ENCODE measurements at regions not wholly inside any gene's neighbourhood (a gene's known extent, or its start where the extent isn't known, plus 50 kb on each side); places are given as distances from the start of the nearest gene placed in this dataset.
"Not testable (repeated sequence)": the region's sequence is repeated elsewhere in the genome, so short reads cannot be mapped to it uniquely, and the experiment has no call there.

DNA sequence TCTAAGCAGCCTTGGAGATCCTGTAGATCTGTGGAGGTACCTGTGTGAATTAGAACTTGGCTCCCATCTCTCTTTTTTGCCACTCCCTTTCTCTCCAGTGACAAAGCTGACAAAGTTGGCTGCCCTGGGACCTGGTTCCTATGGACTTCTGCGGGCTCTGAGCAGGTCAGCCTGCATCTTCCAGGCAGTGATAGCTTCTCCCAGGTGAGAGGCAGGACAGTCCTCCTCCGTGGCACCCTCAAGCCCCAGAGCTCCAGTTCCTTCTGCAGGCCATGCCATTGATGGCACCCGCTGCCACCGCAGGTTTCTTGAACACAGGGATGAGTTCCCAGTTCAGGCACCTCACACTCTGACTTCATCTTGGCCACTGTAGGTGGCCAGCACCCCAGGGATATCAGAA lies 73.5 kb upstream of the GRB10 start:
- no peak for DNase-seq (ENCODE audit: low read depth)

DNA sequence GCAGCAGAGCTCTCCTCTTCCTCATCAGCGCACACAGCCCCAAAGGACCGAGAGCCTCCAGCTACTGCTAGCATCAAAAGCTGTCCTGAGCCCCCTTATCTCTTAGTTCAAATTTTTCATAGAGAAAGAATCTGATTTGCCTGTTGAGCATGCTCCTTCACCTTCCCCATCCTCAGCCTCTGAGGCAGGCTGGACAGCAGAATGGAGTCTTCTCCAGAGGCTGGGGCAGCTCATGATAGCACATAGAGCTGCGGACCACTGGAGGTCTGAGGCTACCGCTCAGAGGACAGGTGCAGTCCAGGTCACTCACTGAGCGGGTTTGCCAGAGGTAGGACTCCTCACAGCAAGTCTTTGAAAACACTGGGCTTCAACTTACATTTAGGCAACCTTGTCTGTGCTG lies 72.8 kb upstream of the GRB10 start:
- DNase-seq (ENCODE audit: low read depth), result no peak

GRCh38 chr7:50854831-50855230 lies 72.1 kb upstream of the GRB10 start:
- no peak for DNase-seq (ENCODE audit: low read depth)

GRCh38 chr7:50854247-50854646 lies 71.6 kb upstream of the GRB10 start:
- DNase-seq (ENCODE audit: low read depth), result no peak

DNA sequence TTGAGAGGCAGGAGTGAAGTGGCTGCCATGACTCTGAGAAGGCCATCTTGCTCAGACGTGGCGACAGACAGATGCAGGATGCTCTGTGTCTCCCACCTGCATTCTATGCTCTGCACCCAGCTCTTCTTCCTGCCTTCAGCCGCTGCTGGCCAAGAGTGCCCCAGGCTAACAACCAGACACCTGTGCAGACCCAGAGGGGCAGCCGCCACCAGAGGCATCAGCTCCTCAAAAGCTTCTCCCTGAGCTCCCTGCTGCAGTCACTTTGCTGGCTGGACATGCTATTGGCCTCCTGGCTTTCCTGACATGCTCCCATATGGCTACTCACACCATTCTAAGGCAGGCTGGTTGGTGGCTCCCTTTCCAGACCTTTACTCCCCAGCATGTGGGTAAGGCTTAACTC lies 70.6 kb upstream of the GRB10 start:
- no peak for DNase-seq (ENCODE audit: low read depth)

GRCh38 chr7:50852901-50853300 lies 70.2 kb upstream of the GRB10 start:
- no peak for DNase-seq (ENCODE audit: low read depth)

DNA sequence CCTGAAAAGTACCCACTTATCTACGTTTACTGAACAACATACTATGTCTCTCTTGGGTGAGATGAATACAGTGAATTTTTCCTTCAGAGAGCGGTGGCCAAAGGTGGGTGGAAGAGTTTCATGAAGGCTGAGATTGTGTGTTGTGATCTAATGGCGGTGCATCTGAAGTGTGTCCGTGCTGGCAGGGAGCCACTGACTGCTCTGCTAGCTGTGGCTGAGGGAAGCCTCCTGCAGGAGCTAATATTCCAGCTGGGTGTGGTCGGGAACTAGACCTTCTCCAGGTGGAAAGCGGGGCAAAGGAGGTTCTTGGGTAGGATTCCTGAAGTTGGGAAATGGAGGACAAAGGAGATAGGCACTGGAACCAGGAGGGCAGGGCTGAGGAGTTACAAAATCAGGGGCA lies 69.2 kb upstream of the GRB10 start:
- DNase-seq (ENCODE audit: low read depth), result no peak

- peak; percentile 24 for DNase-seq (ENCODE audit: low read depth)
Observed at GRCh38 chr7:50851451-50851850, 68.8 kb upstream of the GRB10 start.

- no peak for DNase-seq (ENCODE audit: low read depth)
Observed at GRCh38 chr7:50849991-50850390, 67.3 kb upstream of the GRB10 start.

DNA sequence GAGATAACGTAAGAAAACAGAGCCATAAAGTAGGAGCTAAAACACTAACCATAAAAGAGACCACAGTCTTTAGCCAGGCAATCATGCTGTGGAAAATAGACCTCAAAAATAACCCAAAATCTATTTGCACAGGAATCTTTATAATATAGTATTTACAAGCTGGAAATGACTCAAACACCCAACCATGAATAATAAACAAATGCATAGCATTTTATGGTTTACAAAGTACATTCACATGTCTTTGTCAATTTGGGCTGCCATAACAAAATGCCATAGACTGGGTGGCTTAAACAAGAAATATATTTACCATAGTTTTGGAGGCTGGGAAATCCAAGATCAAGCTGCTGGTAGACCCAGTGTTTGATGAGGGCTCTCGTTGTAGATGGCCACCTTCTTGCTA lies 65.5 kb upstream of the GRB10 start:
- DNase-seq (ENCODE audit: low read depth), result no peak

DNA sequence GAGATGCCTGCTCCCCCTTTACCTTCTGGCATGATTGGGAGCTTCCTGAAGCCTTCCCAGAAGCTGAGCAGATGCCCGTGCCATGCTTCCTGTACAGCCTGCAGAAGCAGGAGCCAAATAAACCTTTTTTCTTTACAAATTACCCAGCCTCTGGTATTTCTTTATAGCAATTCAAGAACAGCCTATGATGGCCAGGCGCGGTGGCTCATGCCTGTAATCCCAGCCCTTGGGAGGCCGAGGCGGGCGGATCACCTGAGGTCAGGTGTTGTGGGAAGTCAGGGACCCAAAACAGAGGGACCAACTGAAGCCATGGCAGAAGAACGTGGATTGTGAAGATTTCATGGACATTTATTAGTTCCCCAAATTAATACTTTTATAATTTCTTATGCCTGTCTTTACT lies 62.2 kb upstream of the GRB10 start:
- not testable (repeated sequence) for DNase-seq (ENCODE audit: low read depth)

DNA sequence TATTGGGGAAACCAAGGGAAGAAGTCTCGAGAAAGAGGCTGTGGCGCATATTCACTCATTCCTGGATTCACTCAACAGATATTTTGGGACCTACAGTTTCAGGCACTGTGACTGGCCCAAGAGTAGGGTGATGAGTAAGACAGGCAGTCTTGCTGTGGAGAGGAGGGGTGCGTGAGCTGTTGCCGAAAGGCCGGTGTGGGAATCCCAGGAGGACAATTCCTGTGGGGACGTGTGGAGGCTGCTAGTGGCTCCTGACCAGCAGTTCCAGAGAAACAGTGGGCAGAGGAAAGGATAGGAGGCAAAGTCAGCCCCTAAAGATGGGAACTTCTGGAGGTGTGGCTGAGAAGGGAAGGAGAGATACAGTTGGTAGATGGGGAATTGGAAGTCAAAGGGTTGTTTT lies 59.3 kb upstream of the GRB10 start:
- DNase-seq (ENCODE audit: low read depth), result no peak

GRCh38 chr7:50838675-50839377 lies 56.1 kb upstream of the GRB10 start:
- DNase-seq (ENCODE audit: low read depth), result peak; percentile 66

GRCh38 chr7:50837965-50838364 lies 55.3 kb upstream of the GRB10 start:
- DNase-seq (ENCODE audit: low read depth), result peak; percentile 89

DNA sequence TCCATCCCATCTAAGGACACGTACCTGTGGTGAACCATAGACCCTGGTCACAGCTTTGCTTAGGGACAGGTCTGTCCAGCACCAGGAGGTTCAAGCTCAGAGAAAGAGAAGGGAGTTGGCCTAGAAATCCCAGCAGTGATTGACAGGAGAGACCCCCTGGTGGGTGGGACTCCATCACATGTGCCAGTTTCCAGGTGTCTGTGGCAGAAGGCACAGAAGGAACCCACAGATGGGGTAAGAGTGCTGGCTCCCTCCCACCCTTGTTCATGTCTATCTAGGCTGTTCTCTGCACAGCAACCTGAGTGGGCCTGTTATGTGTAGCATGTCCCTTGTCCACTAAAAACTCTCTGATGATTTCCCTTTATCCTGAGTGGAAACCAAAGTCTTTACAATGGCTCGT lies 54.0 kb upstream of the GRB10 start:
- DNase-seq (ENCODE audit: low read depth), result no peak

- DNase-seq (ENCODE audit: low read depth), result no peak
Observed at GRCh38 chr7:50835156-50835555, 52.5 kb upstream of the GRB10 start.

DNA sequence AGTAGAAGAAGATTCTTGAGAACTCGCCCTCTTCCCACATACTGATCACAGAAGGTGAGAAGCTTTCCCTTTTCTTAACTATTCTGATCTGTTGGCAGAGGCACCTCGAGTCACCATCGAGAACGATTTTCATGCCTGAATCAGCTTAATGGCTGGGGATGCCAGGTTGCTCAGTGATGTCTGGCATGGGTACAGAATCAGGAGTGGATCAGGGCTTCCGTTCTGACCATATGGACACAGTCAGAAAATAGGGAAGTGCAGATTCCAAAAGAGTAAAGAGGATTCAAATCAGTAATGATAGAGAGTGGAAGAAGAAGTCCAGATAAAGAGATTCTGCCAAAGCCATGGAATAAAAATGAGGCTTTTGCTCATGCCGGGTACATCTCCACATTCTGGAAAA lies 52.0 kb upstream of the GRB10 start:
- no peak for DNase-seq (ENCODE audit: low read depth)

GRCh38 chr7:50834031-50834535 lies 51.4 kb upstream of the GRB10 start:
- no peak for DNase-seq (ENCODE audit: low read depth)

GRCh38 chr7:50832744-50833143 lies 50.0 kb upstream of the GRB10 start:
- peak; percentile 86 for DNase-seq (ENCODE audit: low read depth)
